ENCODE measurements at regions not wholly inside any gene's neighbourhood (a gene's known extent, or its start where the extent isn't known, plus 50 kb on each side); places are given as distances from the start of the nearest gene placed in this dataset.
"Not testable (repeated sequence)": the region's sequence is repeated elsewhere in the genome, so short reads cannot be mapped to it uniquely, and the experiment has no call there.

DNA sequence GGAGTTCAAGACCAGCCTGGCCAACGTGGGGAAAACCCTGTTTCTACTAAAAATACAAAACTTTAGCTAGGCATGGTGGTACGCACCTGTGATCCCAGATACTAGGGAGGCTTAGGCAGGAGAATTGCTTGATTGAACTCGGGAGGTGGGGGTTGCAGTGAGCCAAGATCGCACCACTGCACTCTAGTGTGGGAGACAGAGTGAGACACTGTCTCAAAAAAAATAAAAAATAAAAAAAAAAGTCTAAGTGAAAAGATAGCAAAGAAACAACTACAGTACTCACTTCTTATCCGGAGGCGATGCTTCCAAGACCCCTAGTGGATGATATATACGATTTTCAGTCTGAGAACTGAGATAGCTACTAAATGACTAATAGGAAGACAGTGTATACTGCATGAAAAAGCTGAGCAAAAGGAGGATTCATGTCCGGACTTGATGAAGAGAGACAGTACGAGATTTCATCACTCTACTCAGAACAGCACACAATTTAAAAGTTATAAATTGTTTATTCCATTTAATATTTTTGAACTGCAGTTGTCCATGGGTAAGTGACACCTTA lies 138.7 kb upstream of the GOLGA6L6 start:
- 73% methylated on average over 4 of the region's 9 CpGs for WGBS
- H3K36me3 ChIP-seq; intact Hi-C loops (cut with DNase I); H3K27me3 ChIP-seq; H3K9me3 ChIP-seq; H3K4me1 ChIP-seq; DNase-seq (ENCODE audit: extremely low spot score); H3K27ac ChIP-seq (replicated peaks in 1 of 4); H3K4me3 ChIP-seq: not testable (repeated sequence)

DNA sequence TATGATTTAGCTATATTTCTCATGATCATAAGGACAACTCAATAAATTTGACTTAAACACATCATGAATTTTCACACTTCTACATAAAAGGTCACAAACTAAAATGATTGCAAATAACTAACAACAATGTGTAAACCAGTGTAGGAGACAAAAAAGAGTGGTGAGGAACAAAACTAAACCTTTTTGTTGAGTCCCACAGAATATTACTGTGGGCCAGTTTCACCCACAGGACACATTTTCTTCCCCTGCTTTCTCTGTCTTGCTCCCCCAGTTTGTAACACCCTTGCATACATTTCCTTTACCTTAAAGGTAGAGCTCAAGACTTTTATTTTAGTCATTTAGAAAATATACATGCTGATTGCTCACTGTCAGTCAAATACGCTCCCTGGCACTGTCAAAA lies 130.9 kb upstream of the GOLGA6L6 start:
- WGBS, result 45% methylated on average over 1 of the region's 1 CpG
- no peaks in the 10 kb centered on the region for H3K36me3 ChIP-seq
- no peak for DNase-seq (ENCODE audit: extremely low spot score)
- TF ChIP-seq POLR2AphosphoS5 (IDR thresholded peaks at IDR 0.05) (no peak), POLR2A (IDR thresholded peaks at IDR 0.05; ENCODE audit: low read depth) (no peak), EP300 (IDR thresholded peaks at IDR 0.05) (no peak)
- TF ChIP-seq, protein P1, sequence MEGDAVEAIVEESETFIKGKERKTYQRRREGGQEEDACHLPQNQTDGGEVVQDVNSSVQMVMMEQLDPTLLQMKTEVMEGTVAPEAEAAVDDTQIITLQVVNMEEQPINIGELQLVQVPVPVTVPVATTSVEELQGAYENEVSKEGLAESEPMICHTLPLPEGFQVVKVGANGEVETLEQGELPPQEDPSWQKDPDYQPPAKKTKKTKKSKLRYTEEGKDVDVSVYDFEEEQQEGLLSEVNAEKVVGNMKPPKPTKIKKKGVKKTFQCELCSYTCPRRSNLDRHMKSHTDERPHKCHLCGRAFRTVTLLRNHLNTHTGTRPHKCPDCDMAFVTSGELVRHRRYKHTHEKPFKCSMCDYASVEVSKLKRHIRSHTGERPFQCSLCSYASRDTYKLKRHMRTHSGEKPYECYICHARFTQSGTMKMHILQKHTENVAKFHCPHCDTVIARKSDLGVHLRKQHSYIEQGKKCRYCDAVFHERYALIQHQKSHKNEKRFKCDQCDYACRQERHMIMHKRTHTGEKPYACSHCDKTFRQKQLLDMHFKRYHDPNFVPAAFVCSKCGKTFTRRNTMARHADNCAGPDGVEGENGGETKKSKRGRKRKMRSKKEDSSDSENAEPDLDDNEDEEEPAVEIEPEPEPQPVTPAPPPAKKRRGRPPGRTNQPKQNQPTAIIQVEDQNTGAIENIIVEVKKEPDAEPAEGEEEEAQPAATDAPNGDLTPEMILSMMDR (IDR thresholded peaks at IDR 0.05), result no peak
- H3K27me3 ChIP-seq, result no peaks in the 10 kb centered on the region
- intact Hi-C loops (cut with DNase I), result no loop called here
- H3K4me3 ChIP-seq, result no peak overlapping the region
- no peak overlapping the region for H3K27ac ChIP-seq (replicated peaks in 1 of 4)
- no peaks in the 10 kb centered on the region for H3K4me1 ChIP-seq
- H3K9me3 ChIP-seq, result no peaks in the 10 kb centered on the region

GRCh38 chr15:20671675-20672074 lies 130.1 kb upstream of the GOLGA6L6 start:
- H3K27ac ChIP-seq (replicated peaks in 1 of 4), result no peak overlapping the region
- TF ChIP-seq POLR2A (IDR thresholded peaks at IDR 0.05; ENCODE audit: low read depth), result no peak
- no peak for TF ChIP-seq EP300 (IDR thresholded peaks at IDR 0.05)
- TF ChIP-seq POLR2AphosphoS5 (IDR thresholded peaks at IDR 0.05), result no peak
- TF ChIP-seq, protein P1 (IDR thresholded peaks at IDR 0.05), result no peak
- H3K9me3 ChIP-seq, result no peaks in the 10 kb centered on the region
- no peak overlapping the region for H3K4me3 ChIP-seq
- H3K36me3 ChIP-seq, result no peaks in the 10 kb centered on the region
- no peak for DNase-seq (ENCODE audit: extremely low spot score)
- intact Hi-C loops (cut with DNase I), result no loop called here
- H3K27me3 ChIP-seq, result no peaks in the 10 kb centered on the region
- WGBS, result 26% methylated on average over 2 of the region's 2 CpGs
- no peaks in the 10 kb centered on the region for H3K4me1 ChIP-seq

DNA sequence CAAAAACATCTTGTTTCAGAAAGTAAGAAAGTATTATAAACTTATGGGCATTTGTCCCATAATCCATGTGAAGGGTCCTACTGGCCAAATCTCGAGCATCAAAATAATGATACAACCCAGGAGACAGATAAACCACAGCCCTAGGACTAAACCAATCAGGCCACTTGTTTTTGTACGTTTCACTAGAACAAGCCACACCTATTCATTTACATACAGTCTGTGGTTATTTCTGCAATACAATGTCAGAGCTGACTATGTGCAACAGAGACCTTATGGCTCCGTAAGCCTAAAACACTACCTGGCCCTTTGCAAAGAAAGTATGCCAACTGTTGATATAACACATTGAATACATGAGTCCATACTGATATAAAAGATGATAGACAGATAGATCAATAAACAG lies 124.8 kb upstream of the GOLGA6L6 start:
- DNase-seq (ENCODE audit: extremely low spot score); intact Hi-C loops (cut with DNase I); H3K4me3 ChIP-seq; H3K9me3 ChIP-seq; H3K27ac ChIP-seq (replicated peaks in 1 of 4); H3K27me3 ChIP-seq; H3K4me1 ChIP-seq; H3K36me3 ChIP-seq: not testable (repeated sequence)
- 54% methylated on average over 3 of the region's 3 CpGs for WGBS

DNA sequence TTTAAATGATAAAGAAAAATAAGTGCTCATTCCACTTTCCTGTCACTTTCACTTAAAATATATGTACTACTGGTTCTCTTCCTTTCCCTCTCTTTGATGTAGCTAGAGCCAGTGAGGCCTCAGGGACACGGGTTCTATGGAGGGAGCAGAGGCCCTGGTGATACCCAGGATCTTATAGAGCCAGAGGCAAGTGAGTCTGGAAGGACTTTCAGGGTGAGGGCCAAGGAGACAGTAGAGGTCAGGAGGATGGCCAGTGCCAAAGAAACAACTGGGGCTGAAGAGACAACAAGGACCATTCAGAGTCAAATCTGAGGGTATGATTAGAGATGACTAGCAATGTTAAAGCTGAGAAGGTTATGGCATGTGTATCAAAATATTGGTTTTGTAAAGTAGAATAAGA lies 124.1 kb upstream of the GOLGA6L6 start:
- no peaks in the 10 kb centered on the region for H3K36me3 ChIP-seq
- H3K27ac ChIP-seq (replicated peaks in 1 of 4), result no peak overlapping the region
- DNase-seq (ENCODE audit: extremely low spot score), result no peak
- TF ChIP-seq POLR2AphosphoS5 (IDR thresholded peaks at IDR 0.05) (no peak), POLR2A (IDR thresholded peaks at IDR 0.05; ENCODE audit: low read depth) (no peak), EP300 (IDR thresholded peaks at IDR 0.05) (no peak)
- TF ChIP-seq, protein P1 (IDR thresholded peaks at IDR 0.05), result no peak
- intact Hi-C loops (cut with DNase I), result no loop called here
- H3K27me3 ChIP-seq, result no peaks in the 10 kb centered on the region
- no peaks in the 10 kb centered on the region for H3K4me1 ChIP-seq
- H3K4me3 ChIP-seq, result no peak overlapping the region
- no peaks in the 10 kb centered on the region for H3K9me3 ChIP-seq
- 58% methylated on average over 1 of the region's 1 CpG for WGBS

DNA sequence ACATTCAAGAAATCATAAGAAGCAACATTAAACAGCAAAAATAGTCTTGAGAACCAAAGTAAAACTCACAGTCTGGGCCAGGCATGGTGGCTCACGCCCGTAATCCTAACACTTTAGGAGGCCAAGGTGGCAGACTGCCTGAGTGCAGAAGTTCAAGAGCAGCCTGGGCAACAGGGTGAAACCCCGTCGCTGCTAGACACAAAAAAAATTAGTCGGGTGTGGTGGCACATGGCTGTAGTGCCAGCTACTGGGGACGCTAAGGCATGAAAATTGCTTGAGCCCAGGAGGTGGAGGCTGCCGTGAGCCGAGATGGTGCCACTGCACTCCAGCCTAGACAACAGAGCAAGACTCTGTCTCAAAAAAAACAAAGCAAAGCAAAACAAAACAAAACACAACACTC lies 117.7 kb upstream of the GOLGA6L6 start:
- Histone ChIP-seq H3K4me1 (no peaks in the 10 kb centered on the region), H3K4me3 (no peak overlapping the region), H3K36me3 (no peaks in the 10 kb centered on the region), H3K27me3 (no peaks in the 10 kb centered on the region), H3K9me3 (no peaks in the 10 kb centered on the region), H3K27ac (replicated peaks in 1 of 4) (no peak overlapping the region)
- WGBS, result 57% methylated on average over 8 of the region's 8 CpGs
- intact Hi-C loops (cut with DNase I), result no loop called here
- no peak for TF ChIP-seq POLR2A (IDR thresholded peaks at IDR 0.05; ENCODE audit: low read depth)
- TF ChIP-seq, protein P1 (IDR thresholded peaks at IDR 0.05), result no peak
- no peak for TF ChIP-seq POLR2AphosphoS5 (IDR thresholded peaks at IDR 0.05)
- no peak for TF ChIP-seq EP300 (IDR thresholded peaks at IDR 0.05)
- no peak for DNase-seq (ENCODE audit: extremely low spot score)
